Peyer's patch (tissue), 4 donors: ENCODE measurements at regions not wholly inside any gene's neighbourhood (a gene's known extent, or its start where the extent isn't known, plus 50 kb on each side); places are given as distances from the start of the nearest gene placed in this dataset.
"Not testable (repeated sequence)": the region's sequence is repeated elsewhere in the genome, so short reads cannot be mapped to it uniquely, and the experiment has no call there.

Experiments
- DNase-seq, 3 donors: peaks; one replicate each; pipeline ENCODE4 v3.0.0-alpha.2; 2017 to 2019
- H3K27ac ChIP-seq, 4 donors: fragments of 200-600 bp; sonication (generic); one replicate each; pipeline ENCODE4 v1.5.1; 2016 to 2019
- H3K27me3 ChIP-seq, 2 donors: fragments of 200-600 bp; sonication (generic); one replicate each; pipeline ENCODE4 v1.5.1; 2019
- H3K36me3 ChIP-seq, 3 donors: fragments of 200-600 bp; sonication (generic); one replicate each; pipeline ENCODE4 v1.5.1; 2016 to 2019
- H3K4me1 ChIP-seq, 4 donors: fragments of 200-600 bp; sonication (generic); one replicate each; pipeline ENCODE4 v1.5.1; 2016 to 2019
- H3K4me3 ChIP-seq, 4 donors: fragments of 200-600 bp; sonication (generic); 1 replicate in 3 of 4; 2 replicates in 1 of 4; pipeline ENCODE4 v1.5.1; 2016 to 2019; ENCODE audit warnings: mild to moderate bottlenecking in 1 of 4
- H3K9me3 ChIP-seq, 4 donors: fragments of 200-600 bp; sonication (generic); one replicate each; pipeline ENCODE4 v1.5.1; 2016 to 2019; ENCODE audit warnings: mild to moderate bottlenecking in 1 of 4
- POLR2A ChIP-seq, 2 donors: fragments of 450-650 bp; IDR thresholded peaks; one replicate each; pipeline ENCODE4 v1.5.1; 2017; ENCODE audit warnings: antibody characterized with exemption in 2 of 2, mild to moderate bottlenecking in 2 of 2, moderate library complexity in 2 of 2
- TF ChIP-seq, protein P1 (sequence below), 6 experiments: fragments of 450-650 bp in 4 of 6; fragments of 200-600 bp in 2 of 6; sonication (generic) in 1 of 6; IDR thresholded peaks; one replicate each; pipeline ENCODE4 v1.5.1; 2017 to 2019; ENCODE audit warnings: antibody characterized with exemption in 6 of 6, mild to moderate bottlenecking in 3 of 6, moderate library complexity in 1 of 6

DNA sequence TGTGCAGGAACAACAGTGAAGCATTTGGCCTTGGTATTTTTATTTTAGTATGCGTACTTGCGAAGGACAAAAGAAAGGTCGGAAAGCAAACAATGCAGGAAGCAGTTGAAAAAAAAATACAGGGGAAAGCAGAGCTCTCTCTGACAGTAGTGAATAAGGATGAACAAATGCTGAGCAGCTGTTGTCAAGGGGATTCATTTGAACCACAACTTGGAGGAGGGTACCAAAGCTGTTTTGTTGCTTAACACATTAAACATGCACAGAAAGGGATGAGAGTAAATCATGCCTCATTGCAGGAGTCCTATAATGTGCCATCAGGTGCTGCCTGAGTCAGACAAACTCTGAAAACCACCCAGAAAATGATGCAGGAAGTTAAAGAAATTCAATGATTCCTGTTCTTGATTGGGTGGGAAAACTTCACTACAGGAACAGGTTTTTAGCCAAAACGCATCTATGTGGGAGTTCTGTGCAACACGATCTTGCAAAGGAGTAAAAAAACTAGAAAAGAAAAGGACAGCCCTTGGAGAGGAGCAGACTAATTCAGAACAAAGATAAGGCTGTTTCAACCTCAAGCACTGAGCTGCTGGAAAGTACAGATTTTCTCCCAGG, 2113.5 kb downstream of the LRRC4C start:
- DNase-seq = no peak
- Histone ChIP-seq H3K36me3 (no peaks in the 10 kb centered on the region), H3K27ac (no peak overlapping the region), H3K4me1 (no peaks in the 10 kb centered on the region), H3K9me3 (no peaks in the 10 kb centered on the region), H3K27me3 (no peaks in the 10 kb centered on the region), H3K4me3 (no peak overlapping the region)
- no peak for TF ChIP-seq POLR2A (IDR thresholded peaks at IDR 0.05)
- TF ChIP-seq, protein P1, sequence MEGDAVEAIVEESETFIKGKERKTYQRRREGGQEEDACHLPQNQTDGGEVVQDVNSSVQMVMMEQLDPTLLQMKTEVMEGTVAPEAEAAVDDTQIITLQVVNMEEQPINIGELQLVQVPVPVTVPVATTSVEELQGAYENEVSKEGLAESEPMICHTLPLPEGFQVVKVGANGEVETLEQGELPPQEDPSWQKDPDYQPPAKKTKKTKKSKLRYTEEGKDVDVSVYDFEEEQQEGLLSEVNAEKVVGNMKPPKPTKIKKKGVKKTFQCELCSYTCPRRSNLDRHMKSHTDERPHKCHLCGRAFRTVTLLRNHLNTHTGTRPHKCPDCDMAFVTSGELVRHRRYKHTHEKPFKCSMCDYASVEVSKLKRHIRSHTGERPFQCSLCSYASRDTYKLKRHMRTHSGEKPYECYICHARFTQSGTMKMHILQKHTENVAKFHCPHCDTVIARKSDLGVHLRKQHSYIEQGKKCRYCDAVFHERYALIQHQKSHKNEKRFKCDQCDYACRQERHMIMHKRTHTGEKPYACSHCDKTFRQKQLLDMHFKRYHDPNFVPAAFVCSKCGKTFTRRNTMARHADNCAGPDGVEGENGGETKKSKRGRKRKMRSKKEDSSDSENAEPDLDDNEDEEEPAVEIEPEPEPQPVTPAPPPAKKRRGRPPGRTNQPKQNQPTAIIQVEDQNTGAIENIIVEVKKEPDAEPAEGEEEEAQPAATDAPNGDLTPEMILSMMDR (IDR thresholded peaks at IDR 0.05) = no peak

DNA sequence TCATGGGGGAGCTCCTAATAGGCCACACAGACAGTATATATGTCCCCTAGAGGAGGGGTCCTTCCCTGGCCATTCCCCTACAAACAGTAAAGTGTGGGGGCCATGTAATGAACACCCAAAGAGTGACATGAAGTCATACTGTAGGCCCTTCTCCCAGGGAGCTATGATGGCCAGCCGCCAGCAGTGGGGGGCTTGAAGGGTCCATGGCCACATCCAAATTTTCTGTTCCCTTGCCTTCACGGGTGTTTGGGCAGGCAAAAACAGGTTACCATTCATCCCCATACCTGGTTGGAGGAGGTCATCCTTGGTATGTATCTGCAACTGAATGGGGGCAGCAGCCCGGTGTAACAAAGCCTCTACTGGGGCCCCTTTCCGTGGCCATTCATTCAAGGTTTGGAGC, 2118.0 kb downstream of the LRRC4C start:
- Histone ChIP-seq H3K36me3 (no peaks in the 10 kb centered on the region), H3K4me1 (no peaks in the 10 kb centered on the region), H3K27me3 (no peaks in the 10 kb centered on the region), H3K9me3 (peaks cover 0 to 2% (median 0%) of the 10 kb centered on the region in 4 donors), H3K27ac (no peak overlapping the region), H3K4me3 (no peak overlapping the region)
- TF ChIP-seq, protein P1 (IDR thresholded peaks at IDR 0.05) = no peak
- no peak for TF ChIP-seq POLR2A (IDR thresholded peaks at IDR 0.05)
- no peak for DNase-seq

DNA sequence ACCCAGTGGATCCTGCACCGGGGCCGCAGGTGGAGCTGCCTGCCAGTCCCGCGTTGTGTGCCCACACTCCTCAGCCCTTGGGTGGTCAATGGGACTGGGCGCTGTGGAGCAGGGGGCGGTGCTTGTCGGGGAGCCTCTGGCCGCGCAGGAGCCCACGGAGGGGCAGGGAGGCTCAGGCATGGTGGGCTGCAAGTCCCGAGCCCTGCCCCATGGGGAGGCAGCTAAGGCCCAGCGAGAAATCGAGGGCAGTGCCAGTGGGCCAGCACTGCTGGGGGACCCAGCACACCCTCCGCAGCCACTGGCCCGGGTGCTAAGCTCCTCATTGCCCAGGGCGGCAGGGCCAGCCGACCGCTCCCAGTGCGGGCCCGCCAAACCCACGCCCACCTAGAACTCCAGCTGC, 2126.4 kb downstream of the LRRC4C start:
- not testable (repeated sequence) for H3K9me3 ChIP-seq, DNase-seq, H3K4me1 ChIP-seq, H3K27ac ChIP-seq, H3K4me3 ChIP-seq, H3K27me3 ChIP-seq, H3K36me3 ChIP-seq

DNA sequence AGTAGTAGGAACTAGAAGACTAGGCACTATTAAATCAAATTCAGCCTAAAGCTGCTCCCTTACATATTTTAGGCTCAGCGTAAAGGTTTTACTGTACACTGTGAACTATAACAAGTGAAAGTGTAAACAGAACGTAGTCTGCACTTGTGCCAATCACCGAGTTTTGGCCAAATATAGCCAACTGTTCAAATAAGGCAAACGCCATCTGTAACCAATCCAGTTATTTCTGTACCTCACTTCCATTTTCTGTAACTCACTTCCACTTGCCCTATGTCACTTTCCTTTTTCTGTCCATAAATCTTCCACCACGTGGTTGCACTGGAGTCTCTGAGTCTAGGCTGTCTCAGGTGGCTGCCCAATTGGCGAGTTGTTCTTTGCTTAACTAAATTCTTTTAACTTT, 2132.2 kb downstream of the LRRC4C start:
- H3K4me1 ChIP-seq = no peaks in the 10 kb centered on the region
- no peaks in the 10 kb centered on the region for H3K36me3 ChIP-seq
- TF ChIP-seq POLR2A (IDR thresholded peaks at IDR 0.05) = no peak
- TF ChIP-seq, protein P1 (IDR thresholded peaks at IDR 0.05) = no peak
- H3K9me3 ChIP-seq = no peaks in the 10 kb centered on the region
- H3K27me3 ChIP-seq = no peaks in the 10 kb centered on the region
- H3K27ac ChIP-seq = no peak overlapping the region
- no peak for DNase-seq
- no peak overlapping the region for H3K4me3 ChIP-seq

DNA sequence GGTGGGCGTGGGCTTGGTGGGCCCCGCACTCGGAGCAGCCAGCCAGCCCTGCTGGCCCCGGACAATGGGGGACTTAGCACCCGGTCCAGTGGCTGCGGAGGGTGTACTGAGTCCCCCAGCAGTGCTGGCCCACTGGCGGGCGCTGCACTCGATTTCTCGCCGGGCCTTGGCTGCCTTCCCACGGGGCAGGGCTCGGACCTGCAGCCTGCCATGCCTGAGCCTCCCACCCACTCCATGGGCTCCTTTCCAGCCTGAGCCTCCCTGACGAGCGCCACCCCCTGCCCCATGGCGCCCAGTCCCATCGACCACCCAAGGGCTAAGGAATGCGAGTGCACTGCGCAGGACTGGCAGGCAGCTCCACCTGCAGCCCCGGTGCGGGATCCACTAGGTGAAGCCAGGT, 2147.6 kb downstream of the LRRC4C start:
- not testable (repeated sequence) for DNase-seq, H3K27ac ChIP-seq, H3K36me3 ChIP-seq, H3K4me3 ChIP-seq, H3K4me1 ChIP-seq, H3K9me3 ChIP-seq, H3K27me3 ChIP-seq

DNA sequence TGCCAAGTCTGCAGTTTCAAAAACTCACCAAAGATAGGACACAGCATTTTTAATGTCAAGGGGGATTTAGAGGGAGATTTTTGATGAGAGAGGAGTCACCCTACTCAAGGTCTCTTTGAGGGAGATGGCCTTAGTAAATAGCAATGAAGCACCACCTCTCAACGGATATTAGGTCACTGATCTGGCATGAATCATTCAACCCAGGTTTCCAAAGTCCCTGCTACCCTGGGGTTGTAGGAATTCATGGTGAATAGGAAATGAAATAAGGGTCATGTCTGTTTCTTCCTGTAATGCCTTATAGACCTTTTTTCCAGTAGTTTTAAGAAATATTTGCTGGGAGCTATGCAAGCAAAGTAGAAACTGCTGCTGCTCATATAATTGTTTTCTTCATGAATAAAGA, 2154.9 kb downstream of the LRRC4C start:
- H3K27me3 ChIP-seq = no peaks in the 10 kb centered on the region
- H3K9me3 ChIP-seq = no peaks in the 10 kb centered on the region
- H3K36me3 ChIP-seq = no peaks in the 10 kb centered on the region
- DNase-seq = no peak
- H3K4me1 ChIP-seq = no peaks in the 10 kb centered on the region
- H3K4me3 ChIP-seq = no peak overlapping the region
- no peak overlapping the region for H3K27ac ChIP-seq
- TF ChIP-seq, protein P1 (IDR thresholded peaks at IDR 0.05) = no peak
- TF ChIP-seq POLR2A (IDR thresholded peaks at IDR 0.05) = no peak

DNA sequence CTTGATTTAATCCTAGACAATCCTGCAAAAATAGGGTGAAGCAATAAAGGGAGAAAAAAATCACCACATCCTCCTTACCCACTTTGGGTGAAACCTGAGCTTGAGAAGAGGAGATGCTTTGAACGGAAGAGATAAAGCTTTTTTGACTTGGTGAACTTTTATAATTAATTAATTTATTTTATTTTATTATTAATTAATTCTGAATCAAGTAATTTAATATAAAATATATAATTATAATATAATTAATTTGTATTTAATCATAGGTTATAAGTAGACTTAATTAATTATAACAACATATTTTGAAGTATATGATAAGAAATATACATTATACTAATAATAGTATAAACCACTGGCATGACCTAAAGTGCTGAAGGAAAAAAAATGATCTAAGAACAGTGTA, 2164.8 kb downstream of the LRRC4C start:
- H3K4me3 ChIP-seq = no peak overlapping the region
- H3K36me3 ChIP-seq = no peaks in the 10 kb centered on the region
- no peak for TF ChIP-seq POLR2A (IDR thresholded peaks at IDR 0.05)
- TF ChIP-seq, protein P1 (IDR thresholded peaks at IDR 0.05) = no peak
- no peak for DNase-seq
- no peaks in the 10 kb centered on the region for H3K27me3 ChIP-seq
- peaks cover 0 to 3% (median 0%) of the 10 kb centered on the region in 4 donors for H3K9me3 ChIP-seq
- no peaks in the 10 kb centered on the region for H3K4me1 ChIP-seq
- H3K27ac ChIP-seq = no peak overlapping the region
